GM20431 (cell line): ENCODE measurements at regions not wholly inside any gene's neighbourhood (a gene's known extent, or its start where the extent isn't known, plus 50 kb on each side); places are given as distances from the start of the nearest gene placed in this dataset.
"Not testable (repeated sequence)": the region's sequence is repeated elsewhere in the genome, so short reads cannot be mapped to it uniquely, and the experiment has no call there.

Experiments used
- in situ Hi-C: fragments of 300-500 bp; cut with MseI, MboI; formaldehyde crosslinking; loops from one replicate; pipeline ENCODE4 v1.15.0; 2020; ENCODE audit warnings: low sequenced_read_pairs; ENCODE audit not compliant: unreplicated experiment

- in situ Hi-C loops, result no loop called here
Observed at GRCh38 chr2:64738026-64738425, 84.3 kb upstream of the SERTAD2 start.

DNA sequence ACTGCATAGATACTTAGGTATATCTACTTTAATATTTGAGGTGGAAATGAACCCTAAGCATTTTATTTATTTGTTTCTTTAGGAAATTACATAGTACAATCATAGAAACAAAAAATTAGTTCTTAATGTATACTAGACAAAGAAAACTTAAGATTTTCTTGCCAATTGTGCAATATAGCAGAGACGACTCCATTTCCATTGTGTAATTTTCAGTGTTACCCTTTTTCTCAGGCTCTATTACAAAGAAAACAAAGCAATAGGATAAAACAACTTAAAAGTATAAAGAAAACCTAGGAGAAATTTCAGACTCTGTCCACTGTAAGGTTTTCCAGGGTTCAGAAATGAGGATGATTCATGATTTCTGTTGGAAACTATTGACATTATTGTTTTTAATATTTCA lies 89.0 kb upstream of the SERTAD2 start:
- in situ Hi-C loops, result no loop called here

DNA sequence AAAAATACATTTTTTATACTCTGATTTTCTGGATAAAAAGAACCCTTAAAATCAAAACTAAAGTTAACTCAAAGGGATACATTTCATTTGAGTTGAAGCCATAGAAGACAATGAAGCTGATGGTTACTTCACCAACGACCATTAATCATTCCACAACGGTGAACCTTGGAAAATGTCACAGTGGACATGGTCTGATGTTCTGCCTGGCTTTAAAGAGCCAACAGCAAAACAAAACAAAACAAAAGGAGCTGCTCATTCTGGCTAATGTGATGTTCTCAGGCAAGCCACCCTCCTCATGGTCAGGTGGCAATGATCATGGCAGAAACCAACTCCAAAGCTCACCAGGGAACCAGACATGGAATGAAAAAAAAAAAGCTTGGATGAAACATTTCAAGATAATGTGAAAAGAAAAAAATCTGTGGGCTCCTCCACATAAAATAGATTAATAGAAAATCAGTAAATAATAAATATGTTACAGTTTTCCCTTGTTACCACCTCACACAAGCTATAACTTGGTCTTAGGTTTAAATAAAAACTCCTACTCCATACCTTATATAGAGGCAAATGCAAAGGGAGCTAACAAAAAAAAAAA lies 90.1 kb upstream of the SERTAD2 start:
- in situ Hi-C loops, result no loop called here

DNA sequence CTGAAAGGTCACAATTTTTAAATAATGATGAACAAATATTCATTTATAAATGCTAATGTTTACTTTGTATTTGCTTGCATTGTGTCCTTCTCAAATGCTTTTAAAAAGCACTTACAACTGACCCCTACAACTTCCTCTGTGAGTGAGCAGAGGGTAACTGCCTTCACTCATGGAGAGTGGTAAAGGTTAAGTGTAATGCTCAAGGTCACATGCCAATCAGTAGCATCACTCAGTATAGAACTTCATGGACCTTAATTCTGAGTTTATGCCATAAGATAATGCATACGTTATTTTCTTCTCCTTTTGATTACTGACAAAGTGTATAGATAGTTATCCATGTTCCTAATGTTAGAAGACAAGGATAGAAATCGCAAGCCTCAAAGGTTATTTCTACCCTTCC lies 91.8 kb upstream of the SERTAD2 start:
- in situ Hi-C loops, result no loop called here

- in situ Hi-C loops, result not testable (repeated sequence)
Observed at GRCh38 chr2:64747690-64748091, 94.0 kb upstream of the SERTAD2 start.

DNA sequence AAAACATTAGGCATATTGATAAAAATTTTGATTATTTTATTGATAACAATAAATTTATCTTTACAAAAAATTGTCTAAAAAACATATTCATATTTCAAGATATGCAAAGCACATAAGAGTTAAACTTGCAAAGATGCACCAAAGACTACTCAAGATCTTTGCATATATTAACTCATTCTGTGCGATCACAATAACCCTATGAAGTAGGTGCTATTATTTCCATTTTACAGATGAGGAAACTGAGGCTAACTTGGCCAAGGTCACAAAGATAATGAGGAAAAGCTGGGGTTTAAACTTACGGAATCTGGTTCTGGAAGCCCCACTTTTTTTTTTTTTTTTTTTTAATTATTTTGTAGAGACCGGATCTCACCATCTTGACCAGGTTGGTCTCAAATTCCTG lies 94.4 kb upstream of the SERTAD2 start:
- in situ Hi-C loops, result no loop called here

GRCh38 chr2:64748561-64748960 lies 94.8 kb upstream of the SERTAD2 start:
- in situ Hi-C loops, result no loop called here

DNA sequence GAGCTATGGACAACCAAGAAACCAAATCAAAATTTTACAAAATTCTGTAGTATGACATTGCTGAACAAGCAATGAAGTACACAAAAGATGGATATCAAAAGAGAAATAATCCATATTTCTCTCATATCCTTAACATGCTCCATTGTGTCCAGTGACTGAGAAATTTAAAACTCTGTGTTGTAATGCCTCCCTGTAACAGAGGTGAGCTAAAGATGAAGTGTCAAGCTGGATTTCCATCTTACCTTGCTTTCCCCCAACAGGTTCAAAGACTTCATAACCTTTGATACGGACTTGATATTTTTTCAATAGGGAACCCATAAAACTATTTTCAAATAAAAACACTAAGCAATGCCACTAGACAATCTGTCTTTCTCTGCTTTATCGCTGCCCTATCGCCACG lies 95.7 kb upstream of the SERTAD2 start:
- in situ Hi-C loops, result no loop called here

- in situ Hi-C loops, result no loop called here
Observed at GRCh38 chr2:64750001-64750816, 96.5 kb upstream of the SERTAD2 start.

DNA sequence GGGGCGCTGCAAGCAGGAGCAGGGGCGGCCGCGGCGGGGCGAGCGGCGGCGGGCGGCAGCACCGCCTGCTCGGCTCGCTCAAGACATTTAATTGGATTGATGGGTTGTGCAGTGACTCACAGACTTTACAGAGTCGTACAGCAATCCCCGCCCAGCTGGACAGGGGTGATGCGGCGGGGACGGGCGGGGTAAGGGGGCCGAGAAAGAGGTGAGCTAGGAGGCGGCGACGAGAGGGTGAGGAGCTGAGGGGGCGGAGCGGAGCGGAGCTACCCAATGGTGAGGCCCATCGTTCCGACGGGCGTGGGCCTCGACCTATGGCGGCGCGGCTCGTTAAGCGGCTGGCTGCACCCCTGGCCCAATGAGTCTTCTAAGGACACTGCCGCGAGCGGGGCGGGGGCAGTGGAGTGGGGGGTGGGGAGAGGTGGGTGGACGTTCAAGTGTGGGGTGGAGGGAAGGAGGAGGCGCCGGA lies 97.1 kb upstream of the SERTAD2 start:
- in situ Hi-C loops, result no loop called here

DNA sequence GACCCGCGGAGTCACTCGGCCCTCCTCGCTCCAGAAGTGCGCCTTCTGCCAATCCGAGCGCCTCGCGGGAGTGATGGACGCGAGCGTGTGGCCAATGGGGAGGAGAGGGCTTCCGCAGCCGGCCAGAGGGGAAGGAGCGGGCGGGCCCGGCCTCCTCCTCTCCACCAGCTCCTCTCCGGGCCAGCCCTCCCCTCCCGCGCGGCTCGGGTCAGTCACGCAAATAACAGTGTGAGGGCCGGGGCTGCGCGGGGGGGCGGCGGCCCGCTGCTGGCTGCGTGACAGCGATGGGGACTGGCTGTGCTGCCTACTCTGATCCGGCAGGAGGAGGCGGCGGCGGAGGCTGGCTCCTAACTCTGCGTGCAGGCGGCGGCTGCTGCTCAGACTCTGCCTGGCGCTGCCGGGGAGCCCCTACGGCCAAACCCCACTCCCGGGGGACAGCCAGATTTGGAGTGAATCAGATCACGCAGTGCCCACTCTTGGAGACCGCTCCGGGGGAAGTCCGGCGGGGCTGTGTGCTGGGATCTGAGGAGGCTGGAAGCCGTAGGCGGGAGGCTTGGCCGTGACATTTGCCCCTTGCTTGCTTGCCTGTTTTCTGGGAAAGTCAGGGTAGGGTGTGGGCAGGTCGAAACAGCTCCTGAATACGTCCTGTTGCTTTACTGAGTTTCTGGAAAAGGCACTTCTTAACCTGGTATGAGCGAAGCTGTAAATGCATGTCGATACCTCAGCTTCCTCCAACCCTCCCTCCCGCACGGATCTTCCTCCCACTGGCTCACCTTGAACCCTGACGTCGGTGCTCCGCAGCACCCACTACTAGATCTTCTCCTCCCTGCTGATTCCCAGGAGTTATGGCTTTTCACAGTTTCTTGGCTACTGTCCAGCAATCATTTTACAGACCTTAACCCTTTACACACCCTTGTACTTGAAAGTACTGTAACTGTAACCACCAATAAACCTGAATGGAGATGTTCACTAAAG lies 97.9 kb upstream of the SERTAD2 start:
- in situ Hi-C loops, result no loop called here

- in situ Hi-C loops, result no loop called here
Observed at GRCh38 chr2:64753399-64753798, 99.7 kb upstream of the SERTAD2 start.

GRCh38 chr2:64754570-64754969 lies 100.9 kb upstream of the SERTAD2 start:
- in situ Hi-C loops, result no loop called here

- in situ Hi-C loops, result no loop called here
Observed at GRCh38 chr2:64757126-64757525, 103.4 kb upstream of the SERTAD2 start.

- in situ Hi-C loops, result no loop called here
Observed at GRCh38 chr2:64760128-64760527, 106.4 kb upstream of the SERTAD2 start.

- in situ Hi-C loops, result no loop called here
Observed at GRCh38 chr2:64762301-64762997, 108.7 kb upstream of the SERTAD2 start.

DNA sequence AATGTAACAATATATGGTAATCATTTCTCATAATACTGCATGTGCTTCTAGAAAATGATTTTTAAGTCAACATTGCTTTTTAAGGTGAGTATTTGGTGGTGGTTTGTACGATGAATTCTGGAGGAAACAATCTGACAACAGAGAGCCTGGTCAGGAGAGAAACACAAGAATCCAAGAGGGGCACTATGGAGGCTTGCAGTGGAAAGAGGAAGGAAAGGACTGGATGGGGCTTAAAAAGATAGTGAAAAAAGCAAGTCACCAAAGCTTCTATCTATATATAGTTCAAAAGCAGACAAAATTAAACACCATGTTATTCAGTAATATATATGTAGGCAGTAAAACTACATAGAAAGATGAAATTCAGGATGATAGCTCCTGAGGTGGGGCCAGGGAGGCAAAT lies 109.4 kb upstream of the SERTAD2 start:
- in situ Hi-C loops, result no loop called here

GRCh38 chr2:64765160-64765805 lies 111.6 kb upstream of the SERTAD2 start:
- in situ Hi-C loops, result no loop called here

DNA sequence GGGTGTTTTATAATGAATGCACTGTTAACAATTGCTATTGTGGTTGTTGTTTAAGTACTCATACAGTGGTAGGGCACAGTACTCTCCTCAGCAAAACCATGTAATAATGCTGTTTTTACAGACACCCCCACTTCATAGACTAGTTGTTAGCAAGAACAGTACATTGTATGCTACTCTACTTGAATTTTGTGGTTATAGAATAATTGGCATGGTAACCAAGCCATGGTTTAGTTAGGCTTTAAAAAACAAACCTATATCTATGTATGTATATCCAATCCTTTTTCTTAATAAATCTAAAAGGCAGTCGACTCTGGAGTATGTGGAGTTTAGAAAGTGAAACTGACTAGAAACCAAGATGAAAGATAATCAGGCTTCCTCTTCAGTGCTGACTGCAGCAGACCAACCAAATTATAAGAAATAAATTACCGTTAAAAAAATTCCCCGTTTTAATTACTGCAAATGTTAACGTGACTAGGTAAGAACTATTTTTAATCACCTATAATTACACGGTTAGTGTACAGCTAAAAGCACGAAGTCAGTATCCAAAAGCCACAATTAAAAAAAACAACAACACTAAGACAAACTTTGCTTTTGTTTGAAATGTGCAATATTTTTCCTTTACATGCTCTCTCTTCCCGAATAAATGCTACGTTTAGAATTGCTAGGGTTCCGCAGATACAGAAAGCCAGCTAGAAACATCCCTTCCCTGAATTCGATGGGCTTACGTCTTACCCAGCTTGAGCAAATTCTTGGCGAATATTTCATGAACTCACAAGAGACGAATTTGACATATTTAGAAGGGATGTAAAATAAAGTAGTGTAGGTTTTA lies 113.3 kb upstream of the SERTAD2 start:
- in situ Hi-C loops, result no loop called here
